ENCODE measurements at regions not wholly inside any gene's neighbourhood (a gene's known extent, or its start where the extent isn't known, plus 50 kb on each side); places are given as distances from the start of the nearest gene placed in this dataset.

- TF ChIP-seq CTCF (IDR thresholded peaks at IDR 0.05): no peak
- H3K4me3 Mint-ChIP-seq (ENCODE audit: unreplicated experiment): no peak overlapping the region
- no peaks in the 10 kb centered on the region for H3K4me1 Mint-ChIP-seq (ENCODE audit: unreplicated experiment)
- no peak for DNase-seq (ENCODE audit: extremely low spot score, unreplicated experiment)
- H3K36me3 Mint-ChIP-seq (ENCODE audit: unreplicated experiment): no peaks in the 10 kb centered on the region
- H3K9me3 Mint-ChIP-seq (ENCODE audit: unreplicated experiment): no peaks in the 10 kb centered on the region
- H3K27ac Mint-ChIP-seq (ENCODE audit: unreplicated experiment): no peak overlapping the region
- H3K27me3 Mint-ChIP-seq (ENCODE audit: unreplicated experiment): peaks cover 2% of the 10 kb centered on the region
Measured at GRCh38 chr12:88958153-88958552, 377.9 kb upstream of the KITLG start.

GRCh38 chr12:88957358-88957757, 377.1 kb upstream of the KITLG start:
- H3K27ac Mint-ChIP-seq (ENCODE audit: unreplicated experiment): no peak overlapping the region
- no peak for DNase-seq (ENCODE audit: extremely low spot score, unreplicated experiment)
- no peak overlapping the region for H3K4me3 Mint-ChIP-seq (ENCODE audit: unreplicated experiment)
- H3K9me3 Mint-ChIP-seq (ENCODE audit: unreplicated experiment): no peaks in the 10 kb centered on the region
- peaks cover 2% of the 10 kb centered on the region for H3K27me3 Mint-ChIP-seq (ENCODE audit: unreplicated experiment)
- peaks cover 3% of the 10 kb centered on the region for H3K4me1 Mint-ChIP-seq (ENCODE audit: unreplicated experiment)
- TF ChIP-seq CTCF (IDR thresholded peaks at IDR 0.05): no peak
- H3K36me3 Mint-ChIP-seq (ENCODE audit: unreplicated experiment): no peaks in the 10 kb centered on the region

GRCh38 chr12:88955531-88955930, 375.3 kb upstream of the KITLG start:
- Mint-ChIP-seq H3K4me1 (ENCODE audit: unreplicated experiment) (peaks cover 4% of the 10 kb centered on the region), H3K27me3 (ENCODE audit: unreplicated experiment) (no peaks in the 10 kb centered on the region), H3K36me3 (ENCODE audit: unreplicated experiment) (no peaks in the 10 kb centered on the region), H3K4me3 (ENCODE audit: unreplicated experiment) (no peak overlapping the region), H3K9me3 (ENCODE audit: unreplicated experiment) (no peaks in the 10 kb centered on the region), H3K27ac (ENCODE audit: unreplicated experiment) (no peak overlapping the region)
- TF ChIP-seq CTCF (IDR thresholded peaks at IDR 0.05): no peak
- no peak for DNase-seq (ENCODE audit: extremely low spot score, unreplicated experiment)

- H3K27me3 Mint-ChIP-seq (ENCODE audit: unreplicated experiment): no peaks in the 10 kb centered on the region
- H3K36me3 Mint-ChIP-seq (ENCODE audit: unreplicated experiment): no peaks in the 10 kb centered on the region
- peaks cover 4% of the 10 kb centered on the region for H3K4me1 Mint-ChIP-seq (ENCODE audit: unreplicated experiment)
- TF ChIP-seq CTCF (IDR thresholded peaks at IDR 0.05): no peak
- H3K9me3 Mint-ChIP-seq (ENCODE audit: unreplicated experiment): no peaks in the 10 kb centered on the region
- no peak for DNase-seq (ENCODE audit: extremely low spot score, unreplicated experiment)
- no peak overlapping the region for H3K27ac Mint-ChIP-seq (ENCODE audit: unreplicated experiment)
- no peak overlapping the region for H3K4me3 Mint-ChIP-seq (ENCODE audit: unreplicated experiment)
Measured at GRCh38 chr12:88953029-88953586, 372.8 kb upstream of the KITLG start.

GRCh38 chr12:88952562-88952942, 372.3 kb upstream of the KITLG start:
- Mint-ChIP-seq H3K27ac (ENCODE audit: unreplicated experiment) (no peak overlapping the region), H3K4me1 (ENCODE audit: unreplicated experiment) (peaks cover 4% of the 10 kb centered on the region), H3K4me3 (ENCODE audit: unreplicated experiment) (no peak overlapping the region), H3K27me3 (ENCODE audit: unreplicated experiment) (no peaks in the 10 kb centered on the region), H3K36me3 (ENCODE audit: unreplicated experiment) (no peaks in the 10 kb centered on the region), H3K9me3 (ENCODE audit: unreplicated experiment) (no peaks in the 10 kb centered on the region)
- no peak for DNase-seq (ENCODE audit: extremely low spot score, unreplicated experiment)
- no peak for TF ChIP-seq CTCF (IDR thresholded peaks at IDR 0.05)
